NT2/D1 (cell line): ENCODE measurements at regions not wholly inside any gene's neighbourhood (a gene's known extent, or its start where the extent isn't known, plus 50 kb on each side); places are given as distances from the start of the nearest gene placed in this dataset.

Source experiments
- YY1 ChIP-seq: IDR thresholded peaks from 2 replicates; pipeline ENCODE4 v1.6.1; 2011; ENCODE audit not compliant: insufficient read length, insufficient read depth
- ZNF274 ChIP-seq: IDR thresholded peaks from 2 replicates; pipeline ENCODE4 v1.6.1; 2011; ENCODE audit warnings: mild to moderate bottlenecking, low read depth, low read length

DNA sequence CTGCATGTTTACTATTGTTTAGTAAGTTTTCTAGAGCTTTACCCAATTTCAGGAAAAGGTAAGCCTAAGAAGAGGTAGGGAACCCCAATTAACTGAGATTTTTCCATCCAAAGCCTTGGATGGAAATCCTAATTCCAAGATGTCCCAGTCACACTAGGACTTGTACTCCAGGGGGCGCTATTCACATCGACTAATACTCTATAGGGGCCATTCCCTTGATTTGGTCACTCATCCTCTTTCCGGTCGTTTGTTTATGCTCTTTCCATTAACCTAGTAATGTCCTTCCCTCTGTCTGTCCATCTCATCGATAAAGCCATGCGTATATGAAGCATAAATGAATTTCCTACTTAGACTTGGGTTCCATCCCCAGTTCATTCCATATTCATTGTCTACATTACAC is 80.8 kb upstream of the FUCA2 start:
- no peak for TF ChIP-seq YY1
- TF ChIP-seq ZNF274: no peak
